OCI-LY7 (cell line): ENCODE measurements at regions not wholly inside any gene's neighbourhood (a gene's known extent, or its start where the extent isn't known, plus 50 kb on each side); places are given as distances from the start of the nearest gene placed in this dataset.

Experiments used
- BruUV-seq: library from RNA; stranded (reverse); fragments of 400-500 nt; replicated peaks from 2 replicates; lab custom pipeline; 2021; lab: Mats Ljungman, UMichigan
- CTCF ChIA-PET: fragments of 300-600 bp; sonication (Branson Sonifier 250); formaldehyde crosslinking; loops from one replicate; lab custom pipeline; 2022; ENCODE audit warnings: antibody characterized with exemption; ENCODE audit not compliant: unreplicated experiment; lab: Charles Lee
- POLR2A ChIA-PET: fragments of 300-600 bp; sonication (Branson Sonifier 250); formaldehyde crosslinking; loops from one replicate; lab custom pipeline; 2022; ENCODE audit warnings: antibody characterized with exemption; lab: Charles Lee
- DNase-seq: peaks from one replicate; pipeline ENCODE4 v3.0.0-alpha.2; 2015; ENCODE audit warnings: low spot score
- H2AFZ ChIP-seq: fragments of 200-600 bp; sonication (generic), shearing (Covaris generic); 2 replicates; pipeline ENCODE4 v1.6.1; 2014; ENCODE audit warnings: mild to moderate bottlenecking, antibody characterized with exemption, low read length, moderate library complexity
- H3K27ac ChIP-seq: fragments of 200-600 bp; sonication (generic); 2 replicates; pipeline ENCODE4 v1.5.1; 2014; ENCODE audit warnings: mixed run types, low read depth, mild to moderate bottlenecking, moderate library complexity, low read length, inconsistent platforms; ENCODE audit not compliant: poor library complexity, severe bottlenecking
- H3K36me3 ChIP-seq: fragments of 200-600 bp; sonication (generic); 2 replicates; pipeline ENCODE4 v1.6.1; 2014; ENCODE audit warnings: mild to moderate bottlenecking, antibody characterized with exemption, low read length, moderate library complexity, mixed read lengths; ENCODE audit not compliant: insufficient read depth
- H3K4me1 ChIP-seq: fragments of 200-600 bp; sonication (generic); 2 replicates; pipeline ENCODE4 v1.5.1; 2014; ENCODE audit warnings: mild to moderate bottlenecking, low read length; ENCODE audit not compliant: insufficient read depth, poor library complexity, severe bottlenecking
- H3K4me2 ChIP-seq: fragments of 200-600 bp; sonication (generic); 2 replicates; pipeline ENCODE4 v1.6.1; 2014; ENCODE audit warnings: mild to moderate bottlenecking, low read length
- H3K4me3 ChIP-seq: fragments of 200-600 bp; sonication (generic); 2 replicates; pipeline ENCODE4 v1.5.1; 2014; ENCODE audit warnings: mild to moderate bottlenecking, low read depth, low read length; ENCODE audit not compliant: poor library complexity, severe bottlenecking
- H3K79me2 ChIP-seq: fragments of 200-600 bp; sonication (generic); 2 replicates; pipeline ENCODE4 v1.6.1; 2016; ENCODE audit warnings: low read depth, mild to moderate bottlenecking, low read length, moderate library complexity, mixed read lengths; ENCODE audit not compliant: insufficient read depth
- H3K9me2 ChIP-seq: fragments of 200-600 bp; sonication (generic); 2 replicates; pipeline ENCODE4 v1.6.1; 2016; ENCODE audit warnings: mild to moderate bottlenecking, low read length, mixed read lengths; ENCODE audit not compliant: insufficient read depth
- H3K9me3 ChIP-seq: fragments of 200-600 bp; sonication (generic); 2 replicates; pipeline ENCODE4 v1.6.1; 2014; ENCODE audit warnings: mild to moderate bottlenecking, mixed run types, low read length, mixed read lengths
- H4K20me1 ChIP-seq: fragments of 200-600 bp; sonication (generic); 2 replicates; pipeline ENCODE4 v1.6.1; 2014; ENCODE audit warnings: mild to moderate bottlenecking, antibody characterized with exemption, low read length, moderate library complexity, mixed read lengths; ENCODE audit not compliant: insufficient read depth
- CTCF ChIP-seq: fragments of 200-600 bp; sonication (generic); conservative IDR thresholded peaks from 2 replicates; pipeline ENCODE4 v1.5.1; 2014; ENCODE audit warnings: mild to moderate bottlenecking, antibody characterized with exemption, low read length, moderate library complexity, mixed read lengths
- EZH2phosphoT487 ChIP-seq: fragments of 200-600 bp; sonication (generic); IDR thresholded peaks from 2 replicates; pipeline ENCODE4 v1.6.1; 2018; ENCODE audit warnings: low read depth, borderline replicate concordance, mild to moderate bottlenecking, mixed run types, antibody characterized with exemption, low read length, moderate library complexity, mixed read lengths
- intact Hi-C: fragments of 100-400 bp; cut with micrococcal nuclease; formaldehyde crosslinking; loops from one replicate; pipeline ENCODE4 v1.10.0; 2022; ENCODE audit not compliant: unreplicated experiment

- no peak for DNase-seq
- intact Hi-C loops: no loop called here
- BruUV-seq: no TSS peak
- no peaks in the 10 kb centered on the region for H3K9me3 ChIP-seq
- H3K9me2 ChIP-seq: no peaks in the 10 kb centered on the region
- no peaks in the 10 kb centered on the region for H4K20me1 ChIP-seq
- no peak for TF ChIP-seq CTCF
- TF ChIP-seq EZH2phosphoT487: no peak
- H3K4me1 ChIP-seq: no peaks in the 10 kb centered on the region
- no peaks in the 10 kb centered on the region for H3K79me2 ChIP-seq
- POLR2A ChIA-PET: interaction anchor here (0.6 to 1.5 kb wide), 2 partner anchors 21 to 36 kb away, joined by 3 to 4 read pairs; no protein-coding TSS in a partner anchor
- no peak overlapping the region for H2AFZ ChIP-seq
- H3K36me3 ChIP-seq: no peaks in the 10 kb centered on the region
- no peak overlapping the region for H3K4me2 ChIP-seq
- no peak overlapping the region for H3K27ac ChIP-seq
- H3K4me3 ChIP-seq: no peak overlapping the region
- CTCF ChIA-PET: no interaction called here
These were observed 349.3 kb downstream of the CXCL12 start for GRCh38 chr10:44035474-44036197.

- peaks cover 2% of the 10 kb centered on the region for H3K4me1 ChIP-seq
- no peak overlapping the region for H2AFZ ChIP-seq
- no peaks in the 10 kb centered on the region for H3K79me2 ChIP-seq
- POLR2A ChIA-PET: interaction anchor here (0.6 to 1.5 kb wide), 2 partner anchors 21 to 37 kb away, joined by 3 to 4 read pairs; no protein-coding TSS in a partner anchor
- CTCF ChIA-PET: no interaction called here
- no peaks in the 10 kb centered on the region for H3K9me2 ChIP-seq
- no peak overlapping the region for H3K27ac ChIP-seq
- no TSS peak for BruUV-seq
- TF ChIP-seq EZH2phosphoT487 (no peak), CTCF (no peak)
- H3K4me2 ChIP-seq: no peak overlapping the region
- H3K4me3 ChIP-seq: no peak overlapping the region
- H3K9me3 ChIP-seq: no peaks in the 10 kb centered on the region
- H3K36me3 ChIP-seq: no peaks in the 10 kb centered on the region
- intact Hi-C loops: loop anchor here (5.0 kb wide), 2 partner anchors 133 to 248 kb away; no protein-coding TSS in a partner anchor
- H4K20me1 ChIP-seq: no peaks in the 10 kb centered on the region
- no peak for DNase-seq
These were observed 350.0 kb downstream of the CXCL12 start for GRCh38 chr10:44034946-44035345.

DNA sequence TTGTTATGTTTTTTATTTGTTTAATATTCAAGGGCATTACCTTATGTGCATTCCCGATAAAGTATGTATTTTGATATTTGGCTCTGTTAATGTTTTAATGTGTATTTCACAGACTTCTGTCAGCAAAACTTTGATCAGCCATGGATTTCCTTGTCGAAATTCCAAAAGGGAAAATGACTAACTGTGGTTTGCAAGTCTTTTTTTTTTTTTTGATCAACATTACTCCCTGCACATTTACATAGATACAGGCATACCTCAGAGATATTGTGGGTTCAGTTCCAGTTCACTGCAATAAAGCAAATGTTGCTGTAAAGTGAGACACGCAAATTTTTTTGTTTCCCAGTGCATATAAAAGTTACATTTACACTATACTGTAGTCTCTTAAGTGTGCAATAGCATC lies 351.9 kb downstream of the CXCL12 start:
- no peaks in the 10 kb centered on the region for H4K20me1 ChIP-seq
- intact Hi-C loops: loop anchor here (5.0 kb wide), 2 partner anchors 131 to 246 kb away; no protein-coding TSS in a partner anchor
- H3K4me3 ChIP-seq: no peak overlapping the region
- DNase-seq: no peak
- H3K79me2 ChIP-seq: no peaks in the 10 kb centered on the region
- H3K36me3 ChIP-seq: no peaks in the 10 kb centered on the region
- CTCF ChIA-PET: no interaction called here
- H3K4me2 ChIP-seq: no peak overlapping the region
- peaks cover 9% of the 10 kb centered on the region for H3K4me1 ChIP-seq
- no peak overlapping the region for H3K27ac ChIP-seq
- POLR2A ChIA-PET: interaction anchor here (1.0 kb wide), 1 partner anchor 111 kb away, joined by 3 read pairs; no protein-coding TSS in a partner anchor
- H3K9me2 ChIP-seq: no peaks in the 10 kb centered on the region
- no TSS peak for BruUV-seq
- no peaks in the 10 kb centered on the region for H3K9me3 ChIP-seq
- no peak overlapping the region for H2AFZ ChIP-seq
- TF ChIP-seq CTCF (no peak), EZH2phosphoT487 (no peak)
